ENCODE measurements at regions not wholly inside any gene's neighbourhood (a gene's known extent, or its start where the extent isn't known, plus 50 kb on each side); places are given as distances from the start of the nearest gene placed in this dataset.

- no peak for DNase-seq
Observed at GRCh38 chr3:24945563-24945962, 450.9 kb upstream of the THRB start.

- no peak for DNase-seq
Observed at GRCh38 chr3:24947103-24947502, 452.5 kb upstream of the THRB start.

- no peak for DNase-seq
Observed at GRCh38 chr3:24951180-24951579, 456.5 kb upstream of the THRB start.

- DNase-seq, result no peak
Observed at GRCh38 chr3:24952388-24952787, 457.7 kb upstream of the THRB start.

GRCh38 chr3:24953060-24953771 lies 458.6 kb upstream of the THRB start:
- DNase-seq, result no peak

- DNase-seq, result no peak
Observed at GRCh38 chr3:24956613-24957012, 462.0 kb upstream of the THRB start.

GRCh38 chr3:24958271-24958670 lies 463.6 kb upstream of the THRB start:
- no peak for DNase-seq

- no peak for DNase-seq
Observed at GRCh38 chr3:24958910-24959447, 464.3 kb upstream of the THRB start.

- DNase-seq, result no peak
Observed at GRCh38 chr3:24963762-24964625, 464.1 kb upstream of the RARB start.

- DNase-seq, result no peak
Observed at GRCh38 chr3:24965706-24966385, 462.2 kb upstream of the RARB start.

GRCh38 chr3:24968036-24968435 lies 460.0 kb upstream of the RARB start:
- DNase-seq, result no peak

GRCh38 chr3:24972491-24972890 lies 455.6 kb upstream of the RARB start:
- DNase-seq, result no peak

GRCh38 chr3:24981309-24981708 lies 446.8 kb upstream of the RARB start:
- no peak for DNase-seq

- no peak for DNase-seq
Observed at GRCh38 chr3:24981924-24982323, 446.1 kb upstream of the RARB start.

- DNase-seq, result no peak
Observed at GRCh38 chr3:24985668-24986067, 442.4 kb upstream of the RARB start.

GRCh38 chr3:24986612-24987011 lies 441.5 kb upstream of the RARB start:
- no peak for DNase-seq

GRCh38 chr3:24999357-24999756 lies 428.7 kb upstream of the RARB start:
- no peak for DNase-seq

- no peak for DNase-seq
Observed at GRCh38 chr3:25000971-25001591, 427.0 kb upstream of the RARB start.

- DNase-seq, result no peak
Observed at GRCh38 chr3:25002052-25002451, 426.0 kb upstream of the RARB start.

- DNase-seq, result no peak
Observed at GRCh38 chr3:25007974-25008658, 419.9 kb upstream of the RARB start.

- DNase-seq, result no peak
Observed at GRCh38 chr3:25009665-25010064, 418.4 kb upstream of the RARB start.

GRCh38 chr3:25015599-25015998 lies 412.5 kb upstream of the RARB start:
- no peak for DNase-seq

Measured in CD4-positive, alpha-beta T cell treated with Interferon gamma for 1 hour (primary cell).